H9 (cell line): ENCODE measurements at regions not wholly inside any gene's neighbourhood (a gene's known extent, or its start where the extent isn't known, plus 50 kb on each side); places are given as distances from the start of the nearest gene placed in this dataset.

Source experiments
- DNase-seq: peaks from one replicate; pipeline ENCODE4 v3.0.0-alpha.2; 2017
- H2AFZ ChIP-seq: one replicate; pipeline ENCODE4 v1.6.1; 2013; ENCODE audit warnings: mild to moderate bottlenecking, low read length, control low read depth, moderate library complexity
- H2AK5ac ChIP-seq: 2 replicates; pipeline ENCODE4 v1.6.1; 2013; ENCODE audit warnings: low read length, control low read depth, mixed read lengths; ENCODE audit not compliant: insufficient read length
- H2BK120ac ChIP-seq: one replicate; pipeline ENCODE4 v1.6.1; 2013; ENCODE audit warnings: low read depth, mild to moderate bottlenecking, low read length, control low read depth, inconsistent platforms; ENCODE audit not compliant: poor library complexity, severe bottlenecking
- H2BK12ac ChIP-seq: 2 replicates; pipeline ENCODE4 v1.6.1; 2013; ENCODE audit warnings: low read length, control low read depth, mixed read lengths, low read depth; ENCODE audit not compliant: insufficient read length
- H2BK15ac ChIP-seq: 2 replicates; pipeline ENCODE4 v1.6.1; 2013; ENCODE audit warnings: low read depth, low read length, control low read depth
- H2BK20ac ChIP-seq: one replicate; pipeline ENCODE4 v1.6.1; 2013; ENCODE audit warnings: low read depth, mild to moderate bottlenecking, low read length, control low read depth, inconsistent platforms; ENCODE audit not compliant: poor library complexity, severe bottlenecking
- H2BK5ac ChIP-seq: 2 replicates; pipeline ENCODE4 v1.6.1; 2013; ENCODE audit warnings: low read length, control low read depth, mixed read lengths; ENCODE audit not compliant: insufficient read length
- H3K14ac ChIP-seq: 2 replicates; pipeline ENCODE4 v1.6.1; 2013; ENCODE audit warnings: low read length, control low read depth; ENCODE audit not compliant: insufficient read depth
- H3K18ac ChIP-seq: 2 replicates; pipeline ENCODE4 v1.6.1; 2013; ENCODE audit warnings: low read depth, mild to moderate bottlenecking, mixed read lengths, low read length, control low read depth; ENCODE audit not compliant: insufficient read length
- H3K23ac ChIP-seq: 2 replicates; pipeline ENCODE4 v1.6.1; 2013; ENCODE audit warnings: low read length, control low read depth, mixed read lengths, low read depth; ENCODE audit not compliant: insufficient read length
- H3K23me2 ChIP-seq: 2 replicates; pipeline ENCODE4 v1.6.1; 2013; ENCODE audit warnings: low read depth, mild to moderate bottlenecking, mixed read lengths, low read length, control low read depth; ENCODE audit not compliant: insufficient read length, poor library complexity, severe bottlenecking
- H3K27ac ChIP-seq: 2 replicates; pipeline ENCODE4 v1.5.1; 2013; ENCODE audit warnings: low read length, control low read depth, mixed read lengths, low read depth; ENCODE audit not compliant: insufficient read length
- H3K27me3 ChIP-seq: 2 replicates; pipeline ENCODE4 v1.6.1; 2013; ENCODE audit warnings: low read length, control low read depth, inconsistent platforms; ENCODE audit not compliant: insufficient read depth
- H3K4ac ChIP-seq: 2 replicates; pipeline ENCODE4 v1.6.1; 2013; ENCODE audit warnings: low read depth, mild to moderate bottlenecking, control low read depth, inconsistent platforms, low read length, moderate library complexity
- H3K4me1 ChIP-seq: 2 replicates; pipeline ENCODE4 v1.6.1; 2013; ENCODE audit warnings: low read length, control low read depth, inconsistent platforms; ENCODE audit not compliant: insufficient read depth
- H3K4me2 ChIP-seq: 2 replicates; pipeline ENCODE4 v1.6.1; 2013; ENCODE audit warnings: low read length, control low read depth, mixed read lengths; ENCODE audit not compliant: insufficient read length, insufficient read depth
- H3K56ac ChIP-seq: 2 replicates; pipeline ENCODE4 v1.6.1; 2013; ENCODE audit warnings: low read depth, mild to moderate bottlenecking, mixed read lengths, low read length, control low read depth; ENCODE audit not compliant: insufficient read length
- H3K79me1 ChIP-seq: 2 replicates; pipeline ENCODE4 v1.6.1; 2013; ENCODE audit warnings: low read depth, mild to moderate bottlenecking, moderate library complexity, low read length, control low read depth, inconsistent platforms; ENCODE audit not compliant: insufficient read depth, poor library complexity, severe bottlenecking
- H3K79me2 ChIP-seq: 2 replicates; pipeline ENCODE4 v1.6.1; 2013; ENCODE audit warnings: low read length, control low read depth, inconsistent platforms; ENCODE audit not compliant: insufficient read depth
- H3K9ac ChIP-seq: 2 replicates; pipeline ENCODE4 v1.6.1; 2013; ENCODE audit warnings: low read length, control low read depth, mixed read lengths; ENCODE audit not compliant: insufficient read length; ENCODE audit errors: extremely low read depth
- H3K9me3 ChIP-seq: one replicate; pipeline ENCODE4 v1.6.1; 2013; ENCODE audit warnings: low read depth, low read length, inconsistent platforms; ENCODE audit not compliant: control insufficient read depth
- H3T11ph ChIP-seq: one replicate; pipeline ENCODE4 v1.6.1; 2013; ENCODE audit warnings: mild to moderate bottlenecking, low read length, control low read depth, inconsistent platforms
- H4K20me1 ChIP-seq: one replicate; pipeline ENCODE4 v1.6.1; 2013; ENCODE audit not compliant: control insufficient read depth, insufficient read length, insufficient read depth
- H4K5ac ChIP-seq: 2 replicates; pipeline ENCODE4 v1.6.1; 2013; ENCODE audit warnings: low read depth, mild to moderate bottlenecking, mixed read lengths, low read length, control low read depth; ENCODE audit not compliant: insufficient read length
- H4K8ac ChIP-seq: replicated peaks from 2 replicates; pipeline ENCODE4 v1.6.1; 2013; ENCODE audit warnings: low read length, control low read depth, mixed read lengths, low read depth; ENCODE audit not compliant: insufficient read length
- H4K91ac ChIP-seq: 2 replicates; pipeline ENCODE4 v1.6.1; 2013; ENCODE audit warnings: low read depth, mild to moderate bottlenecking, moderate library complexity, mixed read lengths, low read length, control low read depth; ENCODE audit not compliant: insufficient read length
- H3K27ac Mint-ChIP-seq, 3 experiments: 2 replicates in 2 of 3; 3 replicates in 1 of 3; pipeline ENCODE4 v1.8.0; 2020 to 2021; ENCODE audit warnings: mixed read lengths in 3 of 3, mild to moderate bottlenecking in 1 of 3, moderate library complexity in 1 of 3
- H3K27me3 Mint-ChIP-seq: 2 replicates; pipeline ENCODE4 v1.8.0; 2021; ENCODE audit warnings: low read depth, mild to moderate bottlenecking, moderate library complexity, mixed read lengths
- H3K36me3 Mint-ChIP-seq, 3 experiments: 2 replicates in 2 of 3; 3 replicates in 1 of 3; pipeline ENCODE4 v1.8.0; 2020 to 2021; ENCODE audit warnings: low read depth in 3 of 3, mixed read lengths in 3 of 3; ENCODE audit not compliant: insufficient read depth in 1 of 3
- H3K4me1 Mint-ChIP-seq, 2 experiments: 2 replicates each; pipeline ENCODE4 v1.8.0; 2020; ENCODE audit warnings: mixed read lengths in 2 of 2
- H3K4me3 Mint-ChIP-seq, 2 experiments: 2 replicates in 1 of 2; 3 replicates in 1 of 2; pipeline ENCODE4 v1.8.0; 2020 to 2021; ENCODE audit warnings: mild to moderate bottlenecking in 2 of 2, mixed read lengths in 2 of 2, moderate library complexity in 1 of 2
- H3K9me3 Mint-ChIP-seq, 2 experiments: 2 replicates in 1 of 2; 3 replicates in 1 of 2; pipeline ENCODE4 v1.8.0; 2020; ENCODE audit warnings: mild to moderate bottlenecking in 2 of 2, mixed read lengths in 2 of 2, moderate library complexity in 1 of 2
- CTCF ChIP-seq: fragments of 200-600 bp; sonication (generic); conservative IDR thresholded peaks from 3 replicates; pipeline ENCODE4 v1.8.0; 2021; ENCODE audit warnings: antibody characterized with exemption, mild to moderate bottlenecking
- WGBS: extraction: QIAGEN DNeasy Blood & Tissue Kit; methylation state at CpG from one replicate; pipeline ENCODE4 v1.1.7; 2013; ENCODE audit warnings: missing lambda C conversion rate, low lambda C conversion rate, mixed read lengths; ENCODE audit not compliant: insufficient read length; ENCODE audit errors: extremely low coverage; 5-methylcytosine and 5-hydroxymethylcytosine counted together

- H3K9me3 Mint-ChIP-seq, result peaks cover 10 to 13% of the 10 kb centered on the region in 2 experiments
- no peak overlapping the region for H2BK120ac ChIP-seq
- H2AK5ac ChIP-seq, result no peak overlapping the region
- no peak overlapping the region for H3K14ac ChIP-seq
- no peaks in the 10 kb centered on the region for H3K79me1 ChIP-seq
- no peaks in the 10 kb centered on the region for H3K9me3 ChIP-seq
- H4K8ac ChIP-seq, result no peak overlapping the region
- H3K18ac ChIP-seq, result no peak overlapping the region
- peaks cover 0 to 13% (median 6%) of the 10 kb centered on the region in 3 experiments; a peak in 5 of 7 replicates for H3K36me3 Mint-ChIP-seq
- H3K4me2 ChIP-seq, result no peak overlapping the region
- H4K91ac ChIP-seq, result no peak overlapping the region
- no peak overlapping the region for H3K4me3 Mint-ChIP-seq
- H2BK20ac ChIP-seq, result no peak overlapping the region
- H2BK5ac ChIP-seq, result no peak overlapping the region
- no peak overlapping the region for H3K27ac ChIP-seq
- H2BK12ac ChIP-seq, result no peak overlapping the region
- H3K27me3 ChIP-seq, result no peaks in the 10 kb centered on the region
- no peaks in the 10 kb centered on the region for H3K79me2 ChIP-seq
- H2BK15ac ChIP-seq, result no peak overlapping the region
- no peaks in the 10 kb centered on the region for H4K20me1 ChIP-seq
- H3K9ac ChIP-seq, result no peak overlapping the region
- no peak overlapping the region for H3K4ac ChIP-seq
- no peaks in the 10 kb centered on the region for H3K4me1 ChIP-seq
- no peak overlapping the region for H3K56ac ChIP-seq
- H3K23me2 ChIP-seq, result no peaks in the 10 kb centered on the region
- no peak overlapping the region for H4K5ac ChIP-seq
- no peak for DNase-seq
- no peak overlapping the region for H3K23ac ChIP-seq
- H3K27ac Mint-ChIP-seq, result no peak overlapping the region
- no peak for TF ChIP-seq CTCF
- no CpG with 5 or more reads among the region's 1 CpG for WGBS
- H3K4me1 Mint-ChIP-seq, result peaks cover 7 to 10% of the 10 kb centered on the region in 2 experiments
- H2AFZ ChIP-seq, result no peak overlapping the region
- no peak overlapping the region for H3T11ph ChIP-seq
- no peaks in the 10 kb centered on the region for H3K27me3 Mint-ChIP-seq
Measured at GRCh38 chr2:22076454-22076853, 952.7 kb downstream of the TDRD15 start.
